ENCODE measurements at regions not wholly inside any gene's neighbourhood (a gene's known extent, or its start where the extent isn't known, plus 50 kb on each side); places are given as distances from the start of the nearest gene placed in this dataset.
A peak's percentile ranks its signal among the peaks of the same experiment; 100 is the strongest.

GRCh38 chr3:137409584-137409983 lies 354.5 kb upstream of the SOX14 start:
- no TSS peak for BruUV-seq (replicated peaks)
- H3K4me1 Mint-ChIP-seq (ENCODE audit: low read depth, unreplicated experiment): no peaks in the 10 kb centered on the region

GRCh38 chr3:137410028-137410427 lies 354.1 kb upstream of the SOX14 start:
- H3K27me3 Mint-ChIP-seq (ENCODE audit: insufficient read depth, unreplicated experiment): peaks cover 8% of the 10 kb centered on the region
- BruUV-seq (replicated peaks): no TSS peak
- TF ChIP-seq, protein P1, sequence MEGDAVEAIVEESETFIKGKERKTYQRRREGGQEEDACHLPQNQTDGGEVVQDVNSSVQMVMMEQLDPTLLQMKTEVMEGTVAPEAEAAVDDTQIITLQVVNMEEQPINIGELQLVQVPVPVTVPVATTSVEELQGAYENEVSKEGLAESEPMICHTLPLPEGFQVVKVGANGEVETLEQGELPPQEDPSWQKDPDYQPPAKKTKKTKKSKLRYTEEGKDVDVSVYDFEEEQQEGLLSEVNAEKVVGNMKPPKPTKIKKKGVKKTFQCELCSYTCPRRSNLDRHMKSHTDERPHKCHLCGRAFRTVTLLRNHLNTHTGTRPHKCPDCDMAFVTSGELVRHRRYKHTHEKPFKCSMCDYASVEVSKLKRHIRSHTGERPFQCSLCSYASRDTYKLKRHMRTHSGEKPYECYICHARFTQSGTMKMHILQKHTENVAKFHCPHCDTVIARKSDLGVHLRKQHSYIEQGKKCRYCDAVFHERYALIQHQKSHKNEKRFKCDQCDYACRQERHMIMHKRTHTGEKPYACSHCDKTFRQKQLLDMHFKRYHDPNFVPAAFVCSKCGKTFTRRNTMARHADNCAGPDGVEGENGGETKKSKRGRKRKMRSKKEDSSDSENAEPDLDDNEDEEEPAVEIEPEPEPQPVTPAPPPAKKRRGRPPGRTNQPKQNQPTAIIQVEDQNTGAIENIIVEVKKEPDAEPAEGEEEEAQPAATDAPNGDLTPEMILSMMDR (IDR thresholded peaks at IDR 0.05; ENCODE audit: insufficient read depth in 1 of 2, low read depth in 1 of 2, low read length in 1 of 2, severe bottlenecking in 1 of 2, unreplicated experiment in 1 of 2): no peak
- ChIA-PET CTCF (no interaction called here), POLR2A (no interaction called here)
- Histone ChIP-seq H3K4me3 (ENCODE audit: low read depth, low read length) (no peak overlapping the region), H3K9me3 (no peaks in the 10 kb centered on the region), H3K36me3 (ENCODE audit: control insufficient read depth, insufficient read depth, low read length) (no peaks in the 10 kb centered on the region), H3K27me3 (replicated peaks; ENCODE audit: control insufficient read depth, insufficient read depth, low read length) (no peaks in the 10 kb centered on the region; the same call in 1 of the 2 replicates), H3K4me1 (no peaks in the 10 kb centered on the region)
- intact Hi-C loops (cut with micrococcal nuclease; ENCODE audit: unreplicated experiment): no loop called here
- no peak for DNase-seq
- H3K4me1 Mint-ChIP-seq (ENCODE audit: low read depth, unreplicated experiment): no peaks in the 10 kb centered on the region
- H3K27ac Mint-ChIP-seq (ENCODE audit: unreplicated experiment): no peak overlapping the region
- H3K9me3 Mint-ChIP-seq (ENCODE audit: unreplicated experiment): peaks cover 9% of the 10 kb centered on the region
- H3K36me3 Mint-ChIP-seq (ENCODE audit: insufficient read depth, unreplicated experiment): no peaks in the 10 kb centered on the region
- H3K4me3 Mint-ChIP-seq (ENCODE audit: unreplicated experiment): no peak overlapping the region

More at GRCh38 chr3:137409584-137409983, 354.5 kb upstream of the SOX14 start:
- no peak overlapping the region for H3K27ac Mint-ChIP-seq (ENCODE audit: unreplicated experiment)
- ChIA-PET CTCF (no interaction called here), POLR2A (no interaction called here)
- no peaks in the 10 kb centered on the region for H3K36me3 Mint-ChIP-seq (ENCODE audit: insufficient read depth, unreplicated experiment)
- Histone ChIP-seq H3K36me3 (ENCODE audit: control insufficient read depth, insufficient read depth, low read length) (no peaks in the 10 kb centered on the region), H3K4me3 (ENCODE audit: low read depth, low read length) (no peak overlapping the region), H3K4me1 (no peaks in the 10 kb centered on the region), H3K27me3 (replicated peaks; ENCODE audit: control insufficient read depth, insufficient read depth, low read length) (no peaks in the 10 kb centered on the region; the same call in 1 of the 2 replicates), H3K9me3 (no peaks in the 10 kb centered on the region)
- intact Hi-C loops (cut with micrococcal nuclease; ENCODE audit: unreplicated experiment): loop anchor here (1.0 to 10.0 kb wide), 2 partner anchors 283 to 535 kb away; no protein-coding TSS in a partner anchor
- DNase-seq: no peak
- TF ChIP-seq, protein P1 (IDR thresholded peaks at IDR 0.05; ENCODE audit: insufficient read depth in 1 of 2, low read depth in 1 of 2, low read length in 1 of 2, severe bottlenecking in 1 of 2, unreplicated experiment in 1 of 2): peak in 1 of 2 experiments; percentile 18
- peaks cover 7% of the 10 kb centered on the region for H3K27me3 Mint-ChIP-seq (ENCODE audit: insufficient read depth, unreplicated experiment)
- H3K4me3 Mint-ChIP-seq (ENCODE audit: unreplicated experiment): no peak overlapping the region
- peaks cover 9% of the 10 kb centered on the region for H3K9me3 Mint-ChIP-seq (ENCODE audit: unreplicated experiment)

GRCh38 chr3:137420198-137420995 lies 343.7 kb upstream of the SOX14 start:
- ChIA-PET CTCF (no interaction called here), POLR2A (no interaction called here)
- no peaks in the 10 kb centered on the region for H3K4me1 Mint-ChIP-seq (ENCODE audit: low read depth, unreplicated experiment)
- intact Hi-C loops (cut with micrococcal nuclease; ENCODE audit: unreplicated experiment): no loop called here
- H3K36me3 ChIP-seq (ENCODE audit: control insufficient read depth, insufficient read depth, low read length): no peaks in the 10 kb centered on the region
- H3K27ac Mint-ChIP-seq (ENCODE audit: unreplicated experiment): no peak overlapping the region
- no peaks in the 10 kb centered on the region for H3K36me3 Mint-ChIP-seq (ENCODE audit: insufficient read depth, unreplicated experiment)
- H3K4me3 Mint-ChIP-seq (ENCODE audit: unreplicated experiment): no peak overlapping the region
- peaks cover 8% of the 10 kb centered on the region for H3K27me3 Mint-ChIP-seq (ENCODE audit: insufficient read depth, unreplicated experiment)
- no TSS peak for BruUV-seq (replicated peaks)
- H3K4me1 ChIP-seq: no peaks in the 10 kb centered on the region
- H3K4me3 ChIP-seq (ENCODE audit: low read depth, low read length): no peak overlapping the region
- TF ChIP-seq, protein P1 (IDR thresholded peaks at IDR 0.05; ENCODE audit: insufficient read depth in 1 of 2, low read depth in 1 of 2, low read length in 1 of 2, severe bottlenecking in 1 of 2, unreplicated experiment in 1 of 2): no peak
- no peaks in the 10 kb centered on the region for H3K27me3 ChIP-seq (replicated peaks; ENCODE audit: control insufficient read depth, insufficient read depth, low read length)
- no peak for DNase-seq
- peaks cover 11% of the 10 kb centered on the region for H3K9me3 Mint-ChIP-seq (ENCODE audit: unreplicated experiment)
- no peaks in the 10 kb centered on the region for H3K9me3 ChIP-seq

Data from Caco-2 (cell line).